HepG2 (cell line): ENCODE measurements at regions not wholly inside any gene's neighbourhood (a gene's known extent, or its start where the extent isn't known, plus 50 kb on each side); places are given as distances from the start of the nearest gene placed in this dataset.

ENCODE experiments used
- ATAC-seq: fragments of 200-7000 bp; cut with Tn5 transposase; 3 replicates; pipeline ENCODE4 v1.9.1; 2020; ENCODE audit warnings: mild to moderate bottlenecking, moderate library complexity
- BruUV-seq: library from RNA; stranded (reverse); fragments of 400-500 nt; replicated peaks from 2 replicates; lab custom pipeline; 2021; lab: Mats Ljungman, UMichigan
- CTCF ChIA-PET: fragments of 300-600 bp; formaldehyde crosslinking; extraction: SDS; loops from one replicate; lab custom pipeline; 2021; ENCODE audit warnings: low total read pairs, inconsistent platforms, low intra/inter-chr PET ratio; lab: Yijun Ruan, JAX
- POLR2A ChIA-PET: fragments of 350-600 bp; sonication (Branson Sonifier 250); formaldehyde crosslinking; loops from one replicate; lab custom pipeline; 2020; ENCODE audit warnings: antibody characterized with exemption, inconsistent platforms; lab: Yijun Ruan, JAX
- DNase-seq: peaks from one replicate; pipeline ENCODE4 v3.0.0-alpha.2; 2015; ENCODE audit warnings: low spot score
- FAIRE-seq: peaks from 3 replicates; lab custom pipeline; 2011; peaks lifted over from hg19 to GRCh38; lab: Jason Lieb, UNC
- H2AFZ ChIP-seq: one replicate; pipeline ENCODE4 v1.6.1; 2011; ENCODE audit warnings: low read length, inconsistent platforms
- H3K27ac ChIP-seq: fragments of 300-600 bp; 3 replicates; pipeline ENCODE4 v1.8.0; 2011; ENCODE audit warnings: mixed run types, mild to moderate bottlenecking, mixed read lengths, low read length, inconsistent platforms; ENCODE audit not compliant: insufficient read depth; ENCODE audit errors: extremely low read length
- H3K27me3 ChIP-seq, 2 experiments: fragments of 200-600 bp in 1 of 2; 2 replicates in 1 of 2; 3 replicates in 1 of 2; pipeline versions ENCODE4 v1.6.0 to v1.8.0; 2011; ENCODE audit warnings: low read length in 2 of 2, mild to moderate bottlenecking in 2 of 2, moderate library complexity in 2 of 2, inconsistent platforms in 1 of 2; ENCODE audit not compliant: insufficient read depth in 2 of 2, control insufficient read depth in 1 of 2
- H3K36me3 ChIP-seq, 2 experiments: fragments of 200-600 bp in 1 of 2; replicated peaks in 1 of 2; 2 replicates in 1 of 2; 3 replicates in 1 of 2; pipeline versions ENCODE4 v1.5.1 to v1.8.0; 2011; ENCODE audit warnings: low read length in 2 of 2, inconsistent platforms in 1 of 2; ENCODE audit not compliant: insufficient read depth in 2 of 2, control insufficient read depth in 1 of 2
- H3K4me1 ChIP-seq: 2 replicates; pipeline ENCODE4 v1.5.1; 2012; ENCODE audit warnings: low read length, inconsistent platforms; ENCODE audit not compliant: insufficient read depth
- H3K4me2 ChIP-seq: 2 replicates; pipeline ENCODE4 v1.6.0; 2011; ENCODE audit warnings: low read depth, low read length, inconsistent platforms
- H3K4me3 ChIP-seq, 3 experiments: fragments of 200-600 bp in 1 of 3; sonication (generic), shearing (Covaris generic) in 1 of 3; replicated peaks in 1 of 3; 2 replicates each; pipeline ENCODE4 v1.5.1; 2011 to 2016; ENCODE audit warnings: low read length in 3 of 3, inconsistent platforms in 2 of 3, low read depth in 2 of 3, mild to moderate bottlenecking in 2 of 3, control low read depth in 1 of 3, mixed read lengths in 1 of 3; ENCODE audit not compliant: insufficient read depth in 1 of 3
- H3K79me2 ChIP-seq: one replicate; pipeline ENCODE4 v1.6.1; 2011; ENCODE audit warnings: low read length, inconsistent platforms; ENCODE audit not compliant: insufficient read depth
- H3K9ac ChIP-seq: 2 replicates; pipeline ENCODE4 v1.6.0; 2011; ENCODE audit warnings: mild to moderate bottlenecking, low read depth, low read length, inconsistent platforms; ENCODE audit not compliant: insufficient read depth
- H3K9me3 ChIP-seq: 2 replicates; pipeline ENCODE4 v1.5.1; 2012; ENCODE audit warnings: mild to moderate bottlenecking, low read length
- H4K20me1 ChIP-seq: 2 replicates; pipeline ENCODE4 v1.6.0; 2011; ENCODE audit warnings: inconsistent platforms, mild to moderate bottlenecking, low read length, moderate library complexity; ENCODE audit not compliant: insufficient read depth
- CENPT ChIP-seq: sonication (generic); formaldehyde crosslinking; IDR thresholded peaks from 2 replicates; pipeline ENCODE4 v1.8.0; 2022; ENCODE audit warnings: low read depth, mild to moderate bottlenecking, moderate library complexity, missing genetic modification reagents
- DMAP1 ChIP-seq: IDR thresholded peaks from 2 replicates; pipeline ENCODE4 v1.6.1; 2016
- EED ChIP-seq: sonication (generic); formaldehyde crosslinking; IDR thresholded peaks from 2 replicates; pipeline ENCODE4 v1.5.0; 2020; ENCODE audit warnings: mild to moderate bottlenecking, missing genetic modification reagents
- KDM2A ChIP-seq: sonication (generic); formaldehyde crosslinking; IDR thresholded peaks from 2 replicates; pipeline ENCODE4 v1.4.0; 2020; ENCODE audit warnings: low read depth, missing genetic modification reagents, borderline replicate concordance
- KLF11 ChIP-seq: IDR thresholded peaks from 2 replicates; pipeline ENCODE4 v1.6.1; 2016; ENCODE audit warnings: missing compliant biosample characterization
- RFXAP ChIP-seq: sonication (generic); formaldehyde crosslinking; IDR thresholded peaks from 2 replicates; pipeline ENCODE4 v1.4.0; 2020; ENCODE audit warnings: missing genetic modification reagents, borderline replicate concordance
- ZNF24 ChIP-seq: fragments of 450-650 bp; IDR thresholded peaks from 2 replicates; pipeline ENCODE4 v1.6.1; 2017; ENCODE audit warnings: antibody characterized with exemption, mild to moderate bottlenecking
- WGBS: methylation state at CpG from one replicate; pipeline ENCODE4 v1.1.6; 2017; ENCODE audit warnings: low lambda C conversion rate; 5-methylcytosine and 5-hydroxymethylcytosine counted together
- in situ Hi-C: cut with HindIII; loops from 2 replicates; pipeline ENCODE4 v1.10.0; 2017; ENCODE audit warnings: low pct_unique_long_range_greater_than_20kb; ENCODE audit not compliant: extremely low pct_ligation_motif_present
- intact Hi-C: fragments of 100-400 bp; cut with micrococcal nuclease; formaldehyde crosslinking; loops from one replicate; pipeline ENCODE4 v1.10.0; 2022; ENCODE audit not compliant: unreplicated experiment
- TF ChIP-seq, protein P1 (sequence below): IDR thresholded peaks from 2 replicates; pipeline ENCODE4 v1.6.1; 2018; ENCODE audit warnings: missing genetic modification reagents, mild to moderate bottlenecking, missing compliant biosample characterization
- TF ChIP-seq, protein P2 (sequence below): sonication (generic); formaldehyde crosslinking; IDR thresholded peaks from 2 replicates; pipeline ENCODE4 v1.4.0; 2020; ENCODE audit warnings: missing genetic modification reagents

DNA sequence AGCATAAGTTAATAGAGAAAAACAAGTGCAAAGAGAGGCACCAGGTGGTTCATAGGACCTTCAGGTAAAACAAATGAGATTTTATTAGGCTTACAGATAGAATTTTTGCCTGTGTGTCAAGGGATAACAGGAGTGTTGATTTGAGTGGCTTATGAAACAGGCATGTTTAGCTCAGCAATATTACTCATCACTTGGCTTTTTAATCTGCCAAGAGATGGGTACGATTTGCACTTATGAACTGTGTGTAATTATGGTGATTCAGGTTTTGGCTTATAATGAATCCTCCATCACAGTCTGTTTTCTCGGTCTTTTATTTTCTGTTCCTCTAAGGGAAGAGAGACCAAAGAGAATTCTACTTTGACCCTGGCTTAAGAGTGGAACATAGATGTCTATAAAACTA, 199.3 kb downstream of the DMRTA1 start:
- H3K27me3 ChIP-seq, result no peaks in the 10 kb centered on the region
- BruUV-seq, result no TSS peak
- H3K4me1 ChIP-seq, result no peaks in the 10 kb centered on the region
- H2AFZ ChIP-seq, result no peak overlapping the region
- H3K9me3 ChIP-seq, result no peaks in the 10 kb centered on the region; the same call in 1 of the 2 replicates
- no peak for FAIRE-seq
- POLR2A ChIA-PET, result no interaction called here
- TF ChIP-seq DMAP1 (CRISPR knock-in tag), result no peak
- TF ChIP-seq, protein P1, sequence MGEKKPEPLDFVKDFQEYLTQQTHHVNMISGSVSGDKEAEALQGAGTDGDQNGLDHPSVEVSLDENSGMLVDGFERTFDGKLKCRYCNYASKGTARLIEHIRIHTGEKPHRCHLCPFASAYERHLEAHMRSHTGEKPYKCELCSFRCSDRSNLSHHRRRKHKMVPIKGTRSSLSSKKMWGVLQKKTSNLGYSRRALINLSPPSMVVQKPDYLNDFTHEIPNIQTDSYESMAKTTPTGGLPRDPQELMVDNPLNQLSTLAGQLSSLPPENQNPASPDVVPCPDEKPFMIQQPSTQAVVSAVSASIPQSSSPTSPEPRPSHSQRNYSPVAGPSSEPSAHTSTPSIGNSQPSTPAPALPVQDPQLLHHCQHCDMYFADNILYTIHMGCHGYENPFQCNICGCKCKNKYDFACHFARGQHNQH (CRISPR knock-in tag), result no peak
- H3K36me3 ChIP-seq, result no peaks in the 10 kb centered on the region
- ATAC-seq, result no peak
- H4K20me1 ChIP-seq, result no peaks in the 10 kb centered on the region
- H3K79me2 ChIP-seq, result no peaks in the 10 kb centered on the region
- no peak overlapping the region for H3K9ac ChIP-seq
- in situ Hi-C loops (no loop called here), intact Hi-C loops (no loop called here)
- no peak overlapping the region for H3K4me3 ChIP-seq
- 20% methylated on average over 2 of the region's 2 CpGs for WGBS
- no peak overlapping the region for H3K4me2 ChIP-seq
- no peak for DNase-seq
- no peak overlapping the region for H3K27ac ChIP-seq
- CTCF ChIA-PET, result no interaction called here

DNA sequence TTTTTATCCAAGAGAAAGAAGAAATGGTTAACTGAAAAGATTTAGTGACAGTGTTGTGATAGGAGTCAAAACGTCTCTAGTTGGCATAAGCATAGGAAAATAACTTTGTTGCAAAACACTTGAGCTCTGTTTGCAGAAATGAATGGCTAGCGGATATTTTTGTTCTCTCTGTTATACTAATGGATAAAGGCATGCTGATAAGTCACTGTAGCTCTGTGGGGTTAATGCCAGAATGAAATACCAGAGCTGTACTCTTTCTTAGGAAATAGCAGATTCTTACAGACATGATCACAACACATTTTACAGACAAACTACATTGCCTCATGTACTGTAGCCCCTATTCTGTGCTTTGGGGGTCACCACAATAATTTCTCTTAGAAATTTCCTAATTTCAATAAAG, 202.8 kb downstream of the DMRTA1 start:
- DNase-seq (no peak), FAIRE-seq (no peak), ATAC-seq (no peak)
- Histone ChIP-seq H4K20me1 (no peaks in the 10 kb centered on the region), H3K4me2 (no peak overlapping the region), H3K27me3 (no peaks in the 10 kb centered on the region), H3K27ac (no peak overlapping the region), H2AFZ (no peak overlapping the region), H3K9me3 (peaks cover 10% of the 10 kb centered on the region), H3K9ac (no peak overlapping the region), H3K79me2 (no peaks in the 10 kb centered on the region), H3K4me3 (no peak overlapping the region), H3K36me3 (no peaks in the 10 kb centered on the region), H3K4me1 (no peaks in the 10 kb centered on the region)
- intact Hi-C loops (no loop called here), in situ Hi-C loops (no loop called here)
- ChIA-PET POLR2A (no interaction called here), CTCF (no interaction called here)
- 0% methylated on average over 2 of the region's 2 CpGs for WGBS
- no TSS peak for BruUV-seq
- TF ChIP-seq KDM2A (no peak), CENPT (no peak), KLF11 (CRISPR knock-in tag) (no peak), EED (no peak), RFXAP (CRISPR knock-in tag) (no peak), ZNF24 (no peak)
- TF ChIP-seq, protein P2, sequence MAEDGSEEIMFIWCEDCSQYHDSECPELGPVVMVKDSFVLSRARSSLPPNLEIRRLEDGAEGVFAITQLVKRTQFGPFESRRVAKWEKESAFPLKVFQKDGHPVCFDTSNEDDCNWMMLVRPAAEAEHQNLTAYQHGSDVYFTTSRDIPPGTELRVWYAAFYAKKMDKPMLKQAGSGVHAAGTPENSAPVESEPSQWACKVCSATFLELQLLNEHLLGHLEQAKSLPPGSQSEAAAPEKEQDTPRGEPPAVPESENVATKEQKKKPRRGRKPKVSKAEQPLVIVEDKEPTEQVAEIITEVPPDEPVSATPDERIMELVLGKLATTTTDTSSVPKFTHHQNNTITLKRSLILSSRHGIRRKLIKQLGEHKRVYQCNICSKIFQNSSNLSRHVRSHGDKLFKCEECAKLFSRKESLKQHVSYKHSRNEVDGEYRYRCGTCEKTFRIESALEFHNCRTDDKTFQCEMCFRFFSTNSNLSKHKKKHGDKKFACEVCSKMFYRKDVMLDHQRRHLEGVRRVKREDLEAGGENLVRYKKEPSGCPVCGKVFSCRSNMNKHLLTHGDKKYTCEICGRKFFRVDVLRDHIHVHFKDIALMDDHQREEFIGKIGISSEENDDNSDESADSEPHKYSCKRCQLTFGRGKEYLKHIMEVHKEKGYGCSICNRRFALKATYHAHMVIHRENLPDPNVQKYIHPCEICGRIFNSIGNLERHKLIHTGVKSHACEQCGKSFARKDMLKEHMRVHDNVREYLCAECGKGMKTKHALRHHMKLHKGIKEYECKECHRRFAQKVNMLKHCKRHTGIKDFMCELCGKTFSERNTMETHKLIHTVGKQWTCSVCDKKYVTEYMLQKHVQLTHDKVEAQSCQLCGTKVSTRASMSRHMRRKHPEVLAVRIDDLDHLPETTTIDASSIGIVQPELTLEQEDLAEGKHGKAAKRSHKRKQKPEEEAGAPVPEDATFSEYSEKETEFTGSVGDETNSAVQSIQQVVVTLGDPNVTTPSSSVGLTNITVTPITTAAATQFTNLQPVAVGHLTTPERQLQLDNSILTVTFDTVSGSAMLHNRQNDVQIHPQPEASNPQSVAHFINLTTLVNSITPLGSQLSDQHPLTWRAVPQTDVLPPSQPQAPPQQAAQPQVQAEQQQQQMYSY (CRISPR knock-in tag), result no peak
